Right cardiac atrium (tissue), 5 donors: ENCODE measurements at regions not wholly inside any gene's neighbourhood (a gene's known extent, or its start where the extent isn't known, plus 50 kb on each side); places are given as distances from the start of the nearest gene placed in this dataset.
A peak's percentile ranks its signal among the peaks of the same experiment; 100 is the strongest.
"Not testable (repeated sequence)": the region's sequence is repeated elsewhere in the genome, so short reads cannot be mapped to it uniquely, and the experiment has no call there.

Experiments
- ATAC-seq, 2 donors: fragments of 200-7000 bp; cut with Tn5 transposase; one replicate each; pipeline versions ENCODE4 v1.8.0 to v1.9.1; 2020; ENCODE audit warnings: moderate library complexity in 2 of 2, mild to moderate bottlenecking in 1 of 2
- DNase-seq, 3 donors: peaks; one replicate each; pipeline ENCODE4 v3.0.0-alpha.2; 2020
- H3K27ac ChIP-seq: one replicate; pipeline ENCODE4 v1.5.1; 2013; ENCODE audit warnings: mild to moderate bottlenecking, low read length, control low read depth, moderate library complexity
- H3K27me3 ChIP-seq: one replicate; pipeline ENCODE4 v1.6.1; 2013; ENCODE audit not compliant: control insufficient read depth, insufficient read depth
- H3K4me1 ChIP-seq: one replicate; pipeline ENCODE4 v1.6.1; 2013; ENCODE audit warnings: low read length; ENCODE audit not compliant: control insufficient read depth, insufficient read depth
- H3K4me3 ChIP-seq: one replicate; pipeline ENCODE4 v1.5.1; 2013; ENCODE audit warnings: low read length, control low read depth
- H3K9me3 ChIP-seq: one replicate; pipeline ENCODE4 v1.6.1; 2013; ENCODE audit warnings: low read length; ENCODE audit not compliant: control insufficient read depth
- WGBS: extraction: QIAGEN DNeasy Blood & Tissue Kit; methylation state at CpG from one replicate; pipeline ENCODE4 v1.1.7; 2013; 5-methylcytosine and 5-hydroxymethylcytosine counted together
- intact Hi-C, 4 donors: fragments of 100-400 bp; cut with DNase I; formaldehyde crosslinking; loops; one replicate each; pipeline versions ENCODE4 v1.11.0 to v1.14.0; 2022 to 2023
- donor health status: healthy with polysubstance abuse.
- donor health status: DM: no; HTN: yes; CAD: no.
- donor health status: DM: no; HTN: no; CAD: no.
- donor health status: DM: no; HTN: yes; CAD: no; lungs with severe emphysema.
- donor health status: DM: yes; HTN: yes; CAD: no.

GRCh38 chr3:113377158-113377557 lies 64.1 kb downstream of the CFAP44 start:
- Histone ChIP-seq H3K9me3 (no peaks in the 10 kb centered on the region), H3K4me3 (no peak overlapping the region), H3K27ac (no peak overlapping the region), H3K4me1 (no peaks in the 10 kb centered on the region), H3K27me3 (no peaks in the 10 kb centered on the region)
- intact Hi-C loops: no loop called here
- DNase-seq (no peak), ATAC-seq (no peak)

- intact Hi-C loops: no loop called here
- Histone ChIP-seq H3K4me3 (no peak overlapping the region), H3K4me1 (no peaks in the 10 kb centered on the region), H3K27ac (no peak overlapping the region), H3K27me3 (no peaks in the 10 kb centered on the region), H3K9me3 (no peaks in the 10 kb centered on the region)
- DNase-seq (no peak), ATAC-seq (no peak)
- 96% methylated on average over 1 of the region's 1 CpG for WGBS
Observed at GRCh38 chr3:113374078-113374477, 67.2 kb downstream of the CFAP44 start.

DNA sequence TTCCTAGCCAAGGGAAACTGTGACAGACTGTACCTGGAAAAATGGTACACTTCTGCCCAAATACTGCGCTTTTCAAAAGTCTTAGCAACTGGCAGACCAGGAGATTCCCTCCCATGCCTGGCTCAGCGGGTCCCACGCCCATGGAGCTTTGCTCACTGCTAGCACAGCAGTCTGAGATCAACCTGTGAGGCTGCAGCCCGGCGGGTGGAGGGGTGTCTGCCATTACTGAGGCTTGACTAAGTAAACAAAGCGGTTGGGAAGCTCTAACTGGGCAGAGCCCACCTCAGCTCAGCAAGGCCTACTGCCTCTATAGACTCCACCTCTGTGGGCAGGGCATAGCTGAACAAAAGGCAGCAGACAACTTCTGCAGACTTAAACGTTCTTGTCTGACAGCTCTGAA lies 74.5 kb downstream of the CFAP44 start:
- ATAC-seq, H3K27me3 ChIP-seq, H3K4me1 ChIP-seq, H3K4me3 ChIP-seq, H3K9me3 ChIP-seq, intact Hi-C loops, H3K27ac ChIP-seq: not testable (repeated sequence)
- 87% methylated on average over 7 of the region's 7 CpGs for WGBS
- DNase-seq: peak in 1 of 3 donors; percentile 8

DNA sequence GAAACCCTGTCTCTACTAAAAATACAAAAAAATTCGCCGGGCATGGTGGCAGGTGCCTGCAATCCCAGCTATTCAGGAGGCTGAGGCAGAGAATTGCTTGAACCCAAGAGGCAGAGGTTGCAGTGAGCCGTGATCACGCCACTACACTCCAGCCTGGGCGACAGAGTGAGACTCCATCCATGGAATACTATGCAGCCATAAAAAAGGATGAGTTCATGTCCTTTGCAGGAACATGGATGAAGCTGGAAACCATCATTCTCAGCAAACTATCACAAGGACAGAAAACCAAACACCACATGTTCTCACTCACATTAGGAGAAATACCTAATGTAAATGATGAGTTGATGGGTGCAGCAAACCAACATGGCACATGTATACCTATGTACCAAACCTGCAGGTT lies 86.0 kb downstream of the CFAP44 start:
- ATAC-seq, DNase-seq, intact Hi-C loops, H3K27ac ChIP-seq, H3K9me3 ChIP-seq, H3K4me1 ChIP-seq, H3K27me3 ChIP-seq, H3K4me3 ChIP-seq: not testable (repeated sequence)
- 98% methylated on average over 5 of the region's 5 CpGs for WGBS

GRCh38 chr3:113354307-113354706 lies 87.0 kb downstream of the CFAP44 start:
- H3K27ac ChIP-seq: no peak overlapping the region
- intact Hi-C loops: no loop called here
- 100% methylated on average over 1 of the region's 1 CpG for WGBS
- ATAC-seq (no peak), DNase-seq (no peak)
- no peaks in the 10 kb centered on the region for H3K27me3 ChIP-seq
- H3K4me3 ChIP-seq: no peak overlapping the region
- H3K9me3 ChIP-seq: no peaks in the 10 kb centered on the region
- no peaks in the 10 kb centered on the region for H3K4me1 ChIP-seq

DNA sequence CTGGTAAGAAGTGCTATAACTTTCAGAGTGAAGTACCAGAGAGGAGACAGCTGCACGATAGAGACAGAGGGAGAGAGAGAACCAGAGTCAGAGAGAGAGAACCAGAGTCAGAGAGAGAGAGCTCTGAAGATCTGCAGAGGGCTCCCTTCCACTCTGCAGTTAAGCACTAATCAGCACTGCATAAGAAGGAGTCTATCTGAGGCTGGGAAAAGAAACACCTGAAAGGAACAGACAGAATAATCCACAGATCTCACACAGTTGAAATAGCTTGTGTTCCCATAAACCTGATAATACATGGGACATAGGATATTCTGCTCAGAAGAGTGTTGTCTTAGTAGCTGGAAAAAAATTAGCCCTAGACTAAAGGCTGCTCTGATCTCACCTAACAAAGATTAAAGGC lies 87.6 kb downstream of the CFAP44 start:
- intact Hi-C loops: no loop called here
- ATAC-seq: no peak
- H3K4me1 ChIP-seq: no peaks in the 10 kb centered on the region
- WGBS: 63% methylated on average over 1 of the region's 1 CpG
- no peak overlapping the region for H3K4me3 ChIP-seq
- no peaks in the 10 kb centered on the region for H3K27me3 ChIP-seq
- H3K9me3 ChIP-seq: no peaks in the 10 kb centered on the region
- DNase-seq: no peak
- no peak overlapping the region for H3K27ac ChIP-seq

DNA sequence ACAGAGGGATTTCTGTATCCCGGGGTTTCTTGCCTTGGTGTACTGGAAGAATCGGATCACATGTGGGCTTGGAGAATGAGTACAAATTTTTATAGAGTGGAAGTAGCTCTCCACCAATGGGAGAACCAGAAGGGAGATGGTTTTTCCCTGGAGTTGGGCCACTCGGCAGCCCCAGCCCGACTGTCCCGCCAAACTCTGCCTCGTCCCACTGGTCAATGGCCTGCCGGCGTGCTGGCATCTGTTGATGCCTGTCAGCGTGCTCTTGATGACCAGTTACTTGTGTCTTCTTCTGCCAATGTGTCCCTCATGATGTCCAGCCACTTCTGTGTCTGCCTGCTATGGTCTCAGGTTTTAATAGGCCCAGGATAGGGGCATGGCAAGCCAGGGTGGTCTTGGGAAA lies 100.5 kb downstream of the CFAP44 start:
- WGBS: 95% methylated on average over 9 of the region's 9 CpGs
- no peaks in the 10 kb centered on the region for H3K27me3 ChIP-seq
- intact Hi-C loops: no loop called here
- H3K27ac ChIP-seq: no peak overlapping the region
- H3K9me3 ChIP-seq: no peaks in the 10 kb centered on the region
- ATAC-seq (no peak), DNase-seq (peak in 1 of 3 donors; percentile 27)
- no peaks in the 10 kb centered on the region for H3K4me1 ChIP-seq
- no peak overlapping the region for H3K4me3 ChIP-seq

GRCh38 chr3:113339616-113340244 lies 101.6 kb downstream of the CFAP44 start:
- Histone ChIP-seq H3K4me1 (no peaks in the 10 kb centered on the region), H3K27me3 (no peaks in the 10 kb centered on the region), H3K9me3 (no peaks in the 10 kb centered on the region), H3K27ac (no peak overlapping the region), H3K4me3 (no peak overlapping the region)
- ATAC-seq: peak in 1 of 2 donors; percentile 16
- WGBS: 88% methylated on average over 9 of the region's 9 CpGs
- intact Hi-C loops: no loop called here
- no peak for DNase-seq
